Superior temporal gyrus (tissue), 1 donor: ENCODE measurements at regions not wholly inside any gene's neighbourhood (a gene's known extent, or its start where the extent isn't known, plus 50 kb on each side); places are given as distances from the start of the nearest gene placed in this dataset.

ENCODE experiments used
- DNase-seq: peaks from one replicate; pipeline ENCODE4 v3.0.0-alpha.2; 2016; ENCODE audit errors: extremely low spot score

GRCh38 chr3:148020861-148021260 is 611.7 kb downstream of the ZIC1 start:
- DNase-seq: no peak

GRCh38 chr3:148021381-148021780 is 612.2 kb downstream of the ZIC1 start:
- no peak for DNase-seq

- DNase-seq: no peak
Observed at GRCh38 chr3:148023994-148024393, 614.8 kb downstream of the ZIC1 start.

- no peak for DNase-seq
Observed at GRCh38 chr3:148026009-148026588, 616.9 kb downstream of the ZIC1 start.

GRCh38 chr3:148030975-148031374 is 621.8 kb downstream of the ZIC1 start:
- peak; percentile 18 for DNase-seq

- no peak for DNase-seq
Observed at GRCh38 chr3:148034353-148034752, 625.2 kb downstream of the ZIC1 start.

- DNase-seq: no peak
Observed at GRCh38 chr3:148036331-148036876, 627.2 kb downstream of the ZIC1 start.

- DNase-seq: no peak
Observed at GRCh38 chr3:148042663-148043445, 633.7 kb downstream of the ZIC1 start.

- no peak for DNase-seq
Observed at GRCh38 chr3:148044151-148044550, 635.0 kb downstream of the ZIC1 start.

GRCh38 chr3:148054999-148055398 is 642.7 kb upstream of the AGTR1 start:
- no peak for DNase-seq

- DNase-seq: no peak
Observed at GRCh38 chr3:148062590-148062989, 635.1 kb upstream of the AGTR1 start.

GRCh38 chr3:148066802-148067201 is 630.9 kb upstream of the AGTR1 start:
- no peak for DNase-seq

GRCh38 chr3:148068466-148068865 is 629.2 kb upstream of the AGTR1 start:
- DNase-seq: no peak

GRCh38 chr3:148070041-148070440 is 627.7 kb upstream of the AGTR1 start:
- DNase-seq: no peak

- DNase-seq: no peak
Observed at GRCh38 chr3:148073721-148074456, 623.8 kb upstream of the AGTR1 start.

GRCh38 chr3:148074946-148075345 is 622.8 kb upstream of the AGTR1 start:
- no peak for DNase-seq

- DNase-seq: peak; percentile 87
Observed at GRCh38 chr3:148075771-148076716, 621.7 kb upstream of the AGTR1 start.

- peak; percentile 82 for DNase-seq
Observed at GRCh38 chr3:148077318-148077923, 620.3 kb upstream of the AGTR1 start.

- DNase-seq: no peak
Observed at GRCh38 chr3:148077965-148078364, 619.7 kb upstream of the AGTR1 start.

GRCh38 chr3:148078658-148079057 is 619.0 kb upstream of the AGTR1 start:
- no peak for DNase-seq

- peak; percentile 52 for DNase-seq
Observed at GRCh38 chr3:148079370-148079769, 618.3 kb upstream of the AGTR1 start.
